Fibroblast of villous mesenchyme (primary cell): ENCODE measurements at regions not wholly inside any gene's neighbourhood (a gene's known extent, or its start where the extent isn't known, plus 50 kb on each side); places are given as distances from the start of the nearest gene placed in this dataset.

ENCODE experiments used
- DNase-seq: peaks from one replicate; pipeline ENCODE4 v3.0.0-alpha.2; 2010; ENCODE audit warnings: low read depth
- H3K4me3 ChIP-seq: 2 replicates; pipeline ENCODE4 v1.5.1; 2011; ENCODE audit warnings: low read depth, mild to moderate bottlenecking, low read length
- CTCF ChIP-seq: IDR thresholded peaks from 2 replicates; pipeline ENCODE4 v1.5.1; 2012; ENCODE audit warnings: low read depth, mild to moderate bottlenecking, low read length; ENCODE audit not compliant: insufficient read depth

GRCh38 chr7:33716581-33717477 is 188.5 kb upstream of the BMPER start:
- DNase-seq = peak; percentile 57
- peak; percentile 77 for TF ChIP-seq CTCF
- H3K4me3 ChIP-seq = no peak overlapping the region

GRCh38 chr7:33719059-33719581 is 186.2 kb upstream of the BMPER start:
- TF ChIP-seq CTCF = no peak
- no peak overlapping the region for H3K4me3 ChIP-seq
- DNase-seq = no peak

- H3K4me3 ChIP-seq = no peak overlapping the region
- no peak for DNase-seq
- no peak for TF ChIP-seq CTCF
These were observed 185.2 kb upstream of the BMPER start for GRCh38 chr7:33720139-33720538.

- no peak for TF ChIP-seq CTCF
- H3K4me3 ChIP-seq = no peak overlapping the region
- no peak for DNase-seq
These were observed 184.5 kb upstream of the BMPER start for GRCh38 chr7:33720870-33721269.

- TF ChIP-seq CTCF = no peak
- no peak overlapping the region for H3K4me3 ChIP-seq
- DNase-seq = no peak
These were observed 183.4 kb upstream of the BMPER start for GRCh38 chr7:33721895-33722294.

- peak; percentile 71 for DNase-seq
- TF ChIP-seq CTCF = no peak
- no peak overlapping the region for H3K4me3 ChIP-seq
These were observed 182.8 kb upstream of the BMPER start for GRCh38 chr7:33722383-33723101.
